HT-29 (cell line): ENCODE measurements at regions not wholly inside any gene's neighbourhood (a gene's known extent, or its start where the extent isn't known, plus 50 kb on each side); places are given as distances from the start of the nearest gene placed in this dataset.
A peak's percentile ranks its signal among the peaks of the same experiment; 100 is the strongest.
"Not testable (repeated sequence)": the region's sequence is repeated elsewhere in the genome, so short reads cannot be mapped to it uniquely, and the experiment has no call there.

ENCODE experiments used
- DNase-seq: peaks from one replicate; pipeline ENCODE4 v3.0.0-alpha.2; 2015; ENCODE audit warnings: low spot score

DNA sequence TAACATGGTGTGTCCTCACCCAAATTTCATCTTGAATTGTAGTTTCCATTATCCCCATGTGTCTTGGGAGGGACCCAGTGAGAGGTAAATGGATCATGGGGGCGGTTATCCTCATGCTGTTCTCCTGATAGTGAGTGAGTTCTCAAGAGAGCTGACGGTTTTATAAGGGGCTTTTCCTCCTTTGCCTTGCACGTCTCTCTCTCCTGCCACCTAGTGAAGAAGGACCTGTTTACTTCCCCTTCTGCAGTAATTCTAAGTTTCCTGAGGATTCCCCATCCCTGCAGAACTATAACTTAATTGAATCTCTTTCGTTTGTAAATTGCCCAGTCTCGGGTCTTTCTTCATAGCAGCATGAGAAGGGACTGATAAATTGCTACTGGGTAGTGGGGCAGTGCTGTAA lies 789.3 kb downstream of the FRK start:
- DNase-seq: no peak

DNA sequence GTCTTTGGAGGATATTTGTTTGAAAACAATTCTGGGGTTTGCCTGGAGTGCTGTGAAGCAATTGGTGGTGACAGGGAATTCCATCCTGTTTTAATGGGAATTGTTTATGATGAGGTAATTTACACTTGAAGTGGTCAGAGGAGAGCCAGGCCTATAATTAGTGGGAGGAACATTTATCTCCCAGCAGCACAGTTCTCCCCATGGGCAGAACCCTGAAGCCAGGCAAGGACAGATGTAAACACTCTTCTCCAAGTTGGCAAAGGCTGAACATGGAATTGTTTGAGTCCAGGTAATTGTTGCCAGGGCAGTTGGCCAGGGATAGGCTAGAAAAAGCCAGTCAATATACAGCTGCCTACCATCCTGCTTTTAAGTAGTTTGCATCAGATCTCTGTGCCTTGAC lies 789.7 kb downstream of the FRK start:
- DNase-seq: no peak

DNA sequence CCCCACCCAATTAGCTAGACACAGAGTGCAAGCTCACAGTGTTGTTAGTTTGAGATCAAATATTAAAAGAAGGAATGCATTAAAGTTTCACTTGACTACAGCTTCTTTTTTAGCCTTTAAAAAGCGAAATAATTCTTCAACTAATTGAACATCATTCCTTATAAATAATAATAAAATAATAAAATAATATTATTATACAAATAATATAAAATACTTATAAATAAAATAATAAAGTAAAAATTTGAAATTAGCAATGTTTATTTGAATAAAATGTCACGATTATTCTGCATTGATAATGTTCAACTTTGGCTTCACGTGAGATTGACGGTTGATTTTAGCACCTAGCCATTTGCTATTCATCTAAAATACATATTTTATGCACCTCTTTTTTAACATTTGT lies 819.3 kb downstream of the FRK start:
- DNase-seq: no peak

DNA sequence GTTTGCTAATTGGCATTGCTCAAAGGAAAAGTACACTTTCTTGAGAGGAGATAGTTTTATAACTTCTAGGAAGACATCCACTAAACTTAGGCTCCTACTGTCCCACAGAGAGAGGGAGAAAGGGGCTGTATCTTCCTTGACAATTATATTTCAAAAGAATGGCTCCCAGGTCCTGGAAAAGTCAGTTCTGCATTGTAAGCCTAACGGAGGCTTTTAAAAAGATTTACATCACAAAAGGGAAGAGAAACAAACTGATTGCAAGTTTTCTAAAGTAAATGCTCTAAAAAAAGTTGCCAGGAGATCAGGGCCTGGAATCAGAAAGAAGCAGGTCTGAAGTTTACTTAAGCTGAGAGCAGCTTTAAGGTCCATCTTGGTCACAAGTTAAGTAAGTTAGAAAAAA lies 839.5 kb downstream of the FRK start:
- DNase-seq: no peak

DNA sequence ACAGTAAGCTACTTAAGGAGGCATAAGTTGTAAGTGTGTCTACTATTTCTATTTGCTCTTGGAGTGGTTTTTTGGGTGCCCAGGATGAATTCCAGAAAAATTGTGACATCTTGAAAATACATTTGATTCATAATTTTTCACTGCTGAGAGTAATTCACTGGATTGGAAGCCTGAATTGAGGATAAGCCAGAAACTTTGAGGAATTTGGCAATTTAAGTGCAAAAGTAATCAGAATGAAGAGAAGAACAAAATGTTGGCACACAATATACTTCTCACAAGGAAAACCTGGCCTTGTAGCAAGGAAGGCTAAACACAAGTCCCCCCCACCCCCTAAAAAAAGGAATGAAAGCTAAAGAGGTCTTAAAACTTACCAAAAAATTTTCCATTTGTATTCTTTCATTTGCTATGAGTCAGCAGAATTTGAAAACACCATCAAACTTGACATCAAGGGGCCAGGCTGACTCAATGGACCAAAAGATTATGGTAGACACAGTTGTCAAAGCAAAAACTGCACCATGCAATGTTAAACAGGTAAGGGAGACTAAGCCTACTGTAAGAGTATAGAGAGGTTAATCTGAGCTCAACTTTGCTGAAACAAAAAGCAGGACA lies 840.0 kb downstream of the FRK start:
- DNase-seq: no peak

DNA sequence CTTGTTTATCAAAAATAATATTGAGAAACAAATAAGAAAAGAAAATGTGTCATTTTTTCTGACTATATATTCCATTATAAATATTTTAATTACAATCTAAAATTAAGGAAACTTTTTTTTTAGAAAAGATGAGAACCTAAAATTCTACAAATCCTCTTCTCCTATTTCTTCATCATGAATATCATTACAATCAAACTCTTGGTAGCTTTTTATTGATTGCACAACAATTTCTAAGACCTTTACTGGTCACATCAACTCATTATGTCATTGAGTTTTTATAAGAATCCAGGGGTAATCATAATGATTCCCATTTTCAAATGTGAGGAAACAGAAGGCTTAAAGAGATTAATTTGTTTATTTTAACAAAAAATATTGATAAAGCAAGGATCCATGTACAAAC lies 841.0 kb downstream of the FRK start:
- DNase-seq: no peak

DNA sequence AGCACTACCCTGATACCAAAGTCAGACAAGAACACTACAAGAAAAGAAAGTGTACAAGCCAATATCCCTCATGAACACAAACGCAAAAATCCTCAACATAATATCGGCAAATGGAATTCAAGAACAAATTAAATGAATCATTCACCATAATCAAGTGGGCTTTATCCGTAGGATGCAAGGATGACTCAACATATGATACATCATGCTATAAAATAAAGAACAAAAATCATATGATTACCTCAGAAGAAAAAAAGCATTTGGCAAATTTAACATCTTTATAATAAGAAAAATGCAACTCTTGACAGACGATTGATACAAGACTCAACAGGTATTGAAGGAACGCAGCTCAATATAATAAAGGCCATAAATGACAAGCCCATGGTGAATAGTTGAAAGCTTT lies 843.9 kb downstream of the FRK start:
- no peak for DNase-seq

DNA sequence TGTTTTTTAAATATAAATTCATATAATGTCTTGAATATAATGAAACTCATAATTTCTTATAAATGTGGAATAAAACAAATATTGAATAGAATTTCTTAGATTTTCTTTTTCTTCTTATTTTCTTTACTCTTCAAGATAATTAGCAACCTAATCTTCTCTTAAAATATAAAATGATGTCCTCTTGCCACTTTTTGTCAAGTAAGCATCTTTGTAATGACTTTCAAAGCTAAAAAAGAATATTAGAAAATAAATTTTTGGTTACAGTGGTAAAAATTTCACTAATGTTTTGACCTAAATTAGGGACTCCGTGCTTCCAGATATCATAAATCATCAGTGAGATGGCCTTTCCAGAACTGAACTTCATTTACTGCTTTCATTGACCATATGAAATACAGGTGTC lies 846.4 kb downstream of the FRK start:
- DNase-seq: no peak

DNA sequence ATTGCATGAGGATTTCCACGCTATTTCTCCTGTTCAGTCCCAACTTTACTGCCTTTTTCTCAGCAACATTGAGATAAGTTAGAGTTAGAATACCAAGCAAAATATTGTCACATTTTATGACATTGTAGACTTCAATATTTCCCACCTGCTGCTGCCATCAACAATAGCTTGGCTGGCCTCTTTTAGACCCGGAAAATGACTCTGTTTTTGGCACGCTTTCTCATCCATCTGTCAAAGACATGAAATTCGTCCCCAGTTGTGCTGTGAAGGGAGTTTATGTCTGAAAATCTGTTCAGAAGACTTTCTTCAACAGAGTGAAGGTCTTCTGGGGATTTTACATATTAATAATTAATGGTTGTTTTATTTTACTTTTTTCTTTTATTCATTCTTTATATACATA lies 857.3 kb downstream of the FRK start:
- DNase-seq: no peak

DNA sequence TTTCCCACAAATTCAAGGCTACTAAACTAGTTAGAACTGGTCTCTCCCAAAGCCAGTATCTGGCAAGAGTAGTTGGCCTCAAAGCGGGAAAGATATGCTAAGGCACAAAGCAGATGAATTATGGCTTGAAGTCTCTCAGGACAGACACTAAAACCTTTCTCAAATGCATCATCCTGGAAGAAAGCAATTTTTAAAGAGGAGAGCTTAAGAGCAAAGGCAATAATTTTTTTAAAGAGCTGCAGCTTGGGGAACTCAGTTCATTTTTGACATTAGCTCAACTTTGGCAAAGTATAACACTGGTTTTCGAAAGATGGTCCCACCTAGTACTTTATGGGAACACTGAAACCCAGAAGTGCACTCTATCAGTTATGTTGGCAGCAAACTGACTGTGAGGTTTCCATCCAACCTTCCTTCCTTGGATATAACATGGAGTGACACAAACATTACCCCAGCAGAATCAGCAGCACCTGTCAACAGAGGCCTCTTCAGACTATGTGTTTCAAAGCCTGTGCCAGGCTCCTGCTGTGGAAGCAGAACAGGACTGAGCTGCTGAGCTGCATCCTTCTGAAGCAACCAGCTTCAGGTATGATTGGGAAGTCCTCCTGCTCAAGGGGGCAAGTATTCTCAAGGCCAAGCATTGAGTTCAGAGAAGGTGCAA lies 852.3 kb upstream of the HS3ST5 start:
- DNase-seq: no peak

DNA sequence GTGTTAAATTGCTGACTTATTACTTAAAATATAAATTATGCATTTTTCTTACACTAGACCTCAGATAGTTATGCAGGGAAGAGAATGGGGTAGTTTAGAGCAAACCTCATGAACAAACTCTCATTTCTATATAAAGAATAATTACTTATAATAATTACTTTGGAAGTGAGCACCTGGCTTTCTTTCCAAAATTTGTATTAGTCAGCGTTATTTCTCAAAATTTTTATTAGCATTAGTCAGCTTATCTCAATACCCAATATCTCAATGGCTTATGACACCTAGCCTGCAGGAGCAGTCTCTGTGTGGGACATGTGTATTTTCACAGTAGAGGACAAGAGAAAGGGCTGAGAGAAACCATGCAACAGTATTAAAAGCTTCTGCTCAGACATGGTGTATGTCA lies 849.2 kb upstream of the HS3ST5 start:
- no peak for DNase-seq

DNA sequence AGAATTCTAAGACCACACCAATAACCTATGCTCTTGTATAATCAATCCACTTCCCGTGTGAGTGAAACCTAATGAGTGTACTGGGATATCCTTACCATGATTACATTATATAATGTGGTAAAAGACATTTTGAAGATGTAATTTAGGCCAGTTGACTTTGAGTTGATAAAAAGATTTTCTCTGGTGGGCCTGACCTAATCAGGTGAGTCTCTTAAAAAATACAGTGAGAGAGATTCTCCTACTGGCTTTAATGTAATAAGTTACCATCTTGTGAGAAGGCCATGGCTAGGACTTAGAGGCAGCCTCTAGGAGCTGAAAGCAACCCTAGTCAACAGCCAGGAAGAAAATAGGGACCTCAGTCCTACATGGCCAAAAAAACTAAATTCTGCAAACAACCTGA lies 847.7 kb upstream of the HS3ST5 start:
- no peak for DNase-seq

DNA sequence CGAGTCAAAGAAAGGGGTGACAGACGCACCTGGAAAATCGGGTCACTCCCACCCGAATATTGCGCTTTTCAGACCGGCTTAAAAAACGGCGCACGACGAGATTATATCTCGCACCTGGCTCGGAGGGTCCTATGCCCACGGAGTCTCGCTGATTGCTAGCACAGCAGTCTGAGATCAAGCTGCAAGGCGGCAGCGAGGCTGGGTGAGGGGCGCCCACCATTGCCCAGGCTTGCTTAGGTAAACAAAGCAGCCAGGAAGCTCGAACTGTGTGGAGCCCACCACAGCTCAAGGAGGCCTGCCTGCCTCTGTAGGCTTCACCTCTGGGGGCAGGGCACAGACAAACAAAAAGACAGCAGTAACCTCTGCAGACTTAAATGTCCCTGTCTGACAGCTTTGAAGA lies 832.6 kb upstream of the HS3ST5 start:
- not testable (repeated sequence) for DNase-seq

DNA sequence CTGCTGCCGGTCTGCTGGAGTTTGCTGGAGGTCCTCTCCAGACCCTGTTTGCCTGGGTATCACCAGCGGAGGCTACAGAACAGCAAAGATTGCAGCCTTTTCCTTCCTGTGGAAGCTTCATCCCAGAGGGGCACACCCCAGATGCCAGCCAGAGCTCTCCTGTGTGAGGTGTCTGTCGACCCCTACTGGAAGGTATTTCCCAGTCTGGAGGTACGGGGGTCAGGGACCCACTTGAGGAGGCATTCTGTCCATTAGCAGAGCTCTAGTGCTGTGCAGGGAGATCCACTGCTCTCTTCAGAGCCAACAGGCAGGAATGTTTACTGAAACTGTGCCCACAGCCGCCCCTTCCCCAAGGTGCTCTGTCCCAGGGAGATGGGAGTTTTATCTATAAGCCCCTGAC lies 823.1 kb upstream of the HS3ST5 start:
- DNase-seq: peak; percentile 9

DNA sequence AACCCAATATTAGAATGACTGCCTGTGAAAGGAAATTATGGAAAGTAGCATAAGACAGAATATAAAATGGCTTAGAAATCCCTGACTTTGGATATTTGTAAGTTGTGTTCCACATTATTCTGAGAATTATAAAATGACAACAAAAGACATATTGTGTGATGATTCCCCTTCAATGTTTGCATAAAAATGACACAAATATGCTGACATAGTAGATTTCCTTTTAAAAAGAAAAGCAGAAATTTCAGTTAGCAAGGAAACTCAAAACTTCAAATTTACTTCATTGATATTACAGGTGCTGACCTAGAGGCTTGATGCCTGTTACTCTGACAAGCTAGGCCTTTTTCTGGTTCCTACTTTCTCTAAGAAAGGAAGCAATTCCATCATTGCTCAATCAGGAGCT lies 816.9 kb upstream of the HS3ST5 start:
- no peak for DNase-seq

DNA sequence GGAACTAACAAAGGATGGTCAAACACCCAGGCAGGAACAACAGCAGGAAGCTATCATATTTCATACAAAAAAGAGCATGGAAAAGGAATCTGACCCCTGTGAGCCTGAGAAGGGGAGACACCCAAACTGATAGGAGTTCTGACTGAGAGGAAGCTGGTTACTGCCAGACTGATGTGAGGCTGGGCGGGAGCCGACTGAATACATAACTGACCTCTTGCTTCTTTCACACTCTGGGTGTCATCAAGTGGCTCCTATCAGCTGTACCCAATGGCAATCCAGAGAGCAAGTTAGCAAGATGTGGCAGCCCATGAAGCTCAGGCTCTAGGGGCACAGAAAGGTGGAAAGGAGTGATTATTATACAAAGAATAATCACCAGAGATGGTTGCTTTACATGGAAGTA lies 795.1 kb upstream of the HS3ST5 start:
- no peak for DNase-seq

DNA sequence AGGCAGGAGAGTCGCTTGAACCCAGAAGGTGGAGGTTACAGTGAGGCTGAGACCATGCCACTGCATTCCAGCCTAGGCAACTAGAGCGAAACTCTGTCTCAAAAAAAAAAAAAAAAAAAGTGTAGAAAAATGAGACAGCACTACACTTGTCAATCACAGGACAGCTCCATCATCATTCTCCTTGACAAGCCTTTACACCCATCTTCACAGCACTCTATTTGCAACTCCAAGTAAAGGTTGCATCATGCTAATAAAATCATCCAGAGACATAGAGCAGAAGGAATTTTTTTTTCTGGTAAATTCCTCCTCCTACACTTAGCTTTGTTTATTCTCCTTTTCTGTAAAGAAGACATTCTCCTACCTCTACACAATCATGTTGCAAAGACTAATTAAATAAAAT lies 791.0 kb upstream of the HS3ST5 start:
- no peak for DNase-seq

DNA sequence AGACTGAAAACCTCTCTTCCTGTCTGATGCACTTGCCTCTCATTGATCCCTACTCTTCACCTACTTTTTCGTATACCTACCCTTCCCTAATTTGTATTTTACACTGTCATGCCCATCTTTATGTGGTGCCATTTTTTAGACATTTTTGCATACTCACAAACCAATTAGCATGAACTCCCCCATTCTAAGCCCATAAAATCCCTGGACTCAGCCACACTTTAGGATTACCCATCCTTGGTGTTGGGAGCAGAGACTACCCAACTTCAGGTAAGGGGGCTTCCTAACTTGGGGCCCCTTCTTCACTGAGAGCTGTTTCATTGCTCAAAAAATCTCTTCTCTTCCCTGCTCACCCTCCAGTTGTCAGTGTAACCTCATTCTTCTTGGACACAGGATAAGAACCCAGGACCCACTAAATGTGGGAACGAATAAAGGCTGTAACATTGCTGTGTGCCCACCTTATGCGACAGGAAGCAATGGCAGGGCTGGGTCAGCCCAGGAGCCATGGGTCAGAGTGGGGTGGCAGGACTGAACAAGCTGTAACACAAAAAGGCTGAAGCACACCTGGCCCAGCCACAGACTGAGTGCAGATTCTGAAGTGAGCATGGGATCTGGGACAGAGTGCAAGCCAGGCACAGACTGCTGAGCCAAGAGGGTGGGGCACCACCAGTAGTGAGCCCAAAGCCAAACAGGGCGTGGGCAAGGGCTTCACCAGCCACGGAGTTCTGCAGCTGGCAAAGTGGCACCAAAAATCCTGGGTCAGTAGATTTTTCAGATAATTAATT lies 789.1 kb upstream of the HS3ST5 start:
- peak; percentile 6 for DNase-seq

DNA sequence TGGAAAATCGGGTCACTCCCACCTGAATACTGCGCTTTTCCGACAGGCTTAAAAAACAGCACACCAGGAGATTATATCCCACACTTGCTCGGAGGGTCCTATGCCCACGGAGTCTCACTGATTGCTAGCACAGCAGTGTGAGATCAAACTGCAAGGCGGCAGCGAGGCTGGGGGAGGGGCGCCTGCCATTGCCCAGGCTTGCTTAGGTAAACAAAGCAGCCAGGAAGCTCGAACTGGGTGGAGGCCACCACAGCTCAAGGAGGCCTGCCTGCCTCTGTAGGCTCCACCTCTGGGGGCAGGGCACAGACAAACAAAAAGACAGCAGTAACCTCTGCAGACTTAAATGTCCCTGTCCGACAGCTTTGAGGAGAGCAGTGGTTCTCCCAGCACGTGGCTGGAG lies 778.7 kb upstream of the HS3ST5 start:
- DNase-seq: not testable (repeated sequence)

DNA sequence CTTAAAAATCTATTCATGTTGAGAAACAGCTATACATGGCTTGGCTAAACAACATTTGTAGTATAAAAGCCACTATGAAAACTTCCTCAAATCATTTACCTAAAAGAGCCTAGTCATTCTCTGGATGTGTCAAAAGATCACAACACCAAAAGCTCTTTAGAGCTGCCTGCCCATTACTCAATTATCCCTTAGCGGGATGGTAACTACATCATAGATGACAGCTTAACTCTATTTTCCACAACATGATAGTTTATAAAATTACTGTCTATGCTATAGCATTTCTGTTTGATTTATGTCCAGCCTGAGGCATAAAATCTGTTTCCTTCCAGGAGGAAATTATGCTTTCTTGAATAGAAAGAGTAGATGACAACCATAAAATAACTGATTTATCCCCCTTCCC lies 777.6 kb upstream of the HS3ST5 start:
- DNase-seq: no peak

DNA sequence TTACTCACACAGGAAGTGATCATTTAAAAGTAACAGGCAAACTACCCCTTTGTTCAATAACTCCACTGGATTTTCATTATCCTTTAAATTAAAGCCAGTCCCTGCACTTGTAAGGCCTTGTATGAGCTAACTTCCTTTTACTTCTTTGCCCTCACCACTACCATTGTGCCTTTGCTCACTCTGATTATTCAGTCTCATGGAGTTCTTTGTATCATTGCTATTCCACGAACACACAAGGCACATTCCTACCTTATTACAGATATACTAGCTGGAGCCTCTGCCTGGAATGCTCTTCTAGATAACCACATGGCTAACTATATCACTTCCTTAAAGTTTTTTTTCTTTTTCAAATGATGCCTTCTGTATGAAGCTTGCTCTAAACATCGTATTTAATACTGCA lies 748.6 kb upstream of the HS3ST5 start:
- no peak for DNase-seq

DNA sequence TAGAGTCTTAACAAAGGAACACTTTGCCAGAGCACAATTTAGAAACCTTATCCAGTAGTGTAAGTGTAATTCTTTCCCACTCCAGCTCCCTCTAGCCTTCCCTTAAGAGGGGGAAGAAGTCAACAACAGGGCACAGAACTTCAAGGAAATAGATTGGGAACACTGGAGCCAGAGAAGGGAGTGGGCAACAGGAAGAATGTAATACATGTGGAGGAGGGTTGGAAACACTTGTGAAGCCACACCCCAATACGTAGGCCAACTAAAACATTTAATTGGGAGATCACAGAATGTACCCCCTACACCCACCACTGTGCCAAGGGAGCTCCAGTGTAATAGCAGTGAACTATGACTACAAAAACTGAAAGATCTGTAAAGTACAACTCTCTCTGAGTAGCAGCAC lies 735.7 kb upstream of the HS3ST5 start:
- no peak for DNase-seq

DNA sequence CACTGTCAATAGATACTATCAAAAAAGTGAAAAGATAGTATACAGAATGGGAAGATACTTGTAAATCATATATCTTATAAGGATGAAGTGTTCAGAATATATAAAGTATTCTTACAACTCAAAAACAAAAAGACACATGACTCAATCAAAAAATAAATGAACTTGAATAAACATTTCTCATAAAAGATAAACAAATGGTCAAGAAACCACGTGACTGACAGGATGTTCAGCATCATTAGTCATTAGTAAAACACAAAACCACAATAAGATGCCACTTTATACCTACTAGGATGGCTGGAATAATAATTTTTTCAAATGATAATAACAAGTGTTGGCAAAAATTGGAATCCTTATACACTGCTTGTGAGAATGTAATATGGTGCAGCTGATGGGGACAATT lies 729.1 kb upstream of the HS3ST5 start:
- DNase-seq: no peak
